ENCODE measurements at regions not wholly inside any gene's neighbourhood (a gene's known extent, or its start where the extent isn't known, plus 50 kb on each side); places are given as distances from the start of the nearest gene placed in this dataset.
"Not testable (repeated sequence)": the region's sequence is repeated elsewhere in the genome, so short reads cannot be mapped to it uniquely, and the experiment has no call there.

- DNase-seq (ENCODE audit: low spot score), result no peak
- intact Hi-C loops (cut with DNase I), result loop anchor here (5.0 kb wide), 1 partner anchor 693 kb away; the partner anchor contains the start of gene RAD51D
Measured at GRCh38 chr17:34423978-34424813, 61.2 kb upstream of the CCL1 start.

DNA sequence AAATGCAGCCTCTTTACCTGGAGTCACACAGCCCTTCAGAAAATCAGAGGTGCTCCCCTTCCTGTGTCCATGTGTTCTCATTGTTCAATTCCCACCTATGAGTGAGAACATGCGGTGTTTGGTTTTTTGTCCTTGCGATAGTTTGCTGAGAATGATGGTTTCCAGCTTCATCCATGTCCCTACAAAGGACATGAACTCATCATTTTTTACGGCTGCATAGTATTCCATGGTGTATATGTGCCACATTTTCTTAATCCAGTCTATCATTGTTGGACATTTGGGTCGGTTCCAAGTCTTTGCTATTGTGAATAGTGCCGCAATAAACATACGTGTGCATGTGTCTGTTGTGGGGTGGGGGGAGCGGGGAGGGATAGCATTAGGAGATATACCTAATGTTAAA lies 60.3 kb upstream of the CCL1 start:
- intact Hi-C loops (cut with DNase I), result loop anchor here (5.0 kb wide), 1 partner anchor 694 kb away; the partner anchor contains the start of gene RAD51D
- not testable (repeated sequence) for DNase-seq (ENCODE audit: low spot score)

DNA sequence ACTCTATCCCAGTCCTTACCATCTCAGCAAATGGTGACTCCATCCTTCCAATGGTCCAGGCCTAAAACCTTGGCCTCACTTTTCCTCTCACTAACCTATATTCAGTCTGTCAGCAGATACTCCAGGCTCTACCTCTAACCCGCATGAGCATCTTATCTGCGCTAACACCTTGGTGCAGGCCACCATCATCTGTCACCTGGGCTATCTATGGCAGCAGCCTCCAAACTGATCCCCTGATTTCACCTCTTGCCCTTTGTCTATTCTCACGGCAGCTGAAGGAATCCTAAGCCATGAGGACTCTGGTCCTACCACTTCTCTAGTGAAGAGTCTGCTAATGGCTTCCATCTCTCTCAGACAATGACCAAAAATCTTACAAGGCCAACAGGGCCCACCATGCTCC lies 57.9 kb upstream of the CCL1 start:
- intact Hi-C loops (cut with DNase I), result loop anchor here (2.0 to 5.0 kb wide), 2 partner anchors 218 to 696 kb away; partner anchors contain the start of gene RAD51D
- no peak for DNase-seq (ENCODE audit: low spot score)

DNA sequence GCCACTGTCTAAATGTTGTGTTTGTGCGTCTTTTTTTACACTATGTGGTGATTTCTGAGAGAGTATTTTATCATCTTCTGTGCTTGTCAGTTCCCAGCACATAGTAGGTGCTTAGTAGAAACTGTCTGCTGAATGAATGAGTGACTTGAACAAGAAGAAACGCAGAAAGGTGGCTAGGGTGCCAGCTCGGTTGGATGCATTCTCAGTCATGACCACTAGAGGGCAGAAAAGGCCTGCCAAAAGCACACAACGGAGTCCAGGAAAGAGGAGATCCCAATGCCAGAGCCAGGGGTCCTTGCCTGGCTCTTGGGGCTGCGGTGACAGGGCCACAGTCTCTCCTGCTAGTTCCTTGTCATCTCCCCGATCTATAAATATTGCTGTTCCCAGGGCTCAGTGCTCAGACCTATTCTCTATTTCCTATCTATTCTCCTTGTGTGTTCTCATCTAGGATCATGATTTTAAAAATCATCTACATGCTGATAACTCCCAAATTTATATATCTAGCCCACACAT lies 57.3 kb upstream of the CCL1 start:
- no peak for DNase-seq (ENCODE audit: low spot score)
- intact Hi-C loops (cut with DNase I), result loop anchor here (2.0 to 5.0 kb wide), 2 partner anchors 218 to 697 kb away; partner anchors contain the start of gene RAD51D

GRCh38 chr17:34416116-34416515 lies 53.1 kb upstream of the CCL1 start:
- intact Hi-C loops (cut with DNase I), result no loop called here
- DNase-seq (ENCODE audit: low spot score), result no peak

- DNase-seq (ENCODE audit: low spot score), result no peak
- intact Hi-C loops (cut with DNase I), result no loop called here
Measured at GRCh38 chr17:34414339-34414738, 51.3 kb upstream of the CCL1 start.

GRCh38 chr17:34413443-34414119 lies 50.5 kb upstream of the CCL1 start:
- intact Hi-C loops (cut with DNase I), result no loop called here
- DNase-seq (ENCODE audit: low spot score), result no peak

- DNase-seq (ENCODE audit: low spot score), result no peak
- intact Hi-C loops (cut with DNase I), result no loop called here
Measured at GRCh38 chr17:34412965-34413441, 50.0 kb upstream of the CCL1 start.

Data from cardiac septum (tissue), 1 donor.